ENCODE measurements at regions not wholly inside any gene's neighbourhood (a gene's known extent, or its start where the extent isn't known, plus 50 kb on each side); places are given as distances from the start of the nearest gene placed in this dataset.
"Not testable (repeated sequence)": the region's sequence is repeated elsewhere in the genome, so short reads cannot be mapped to it uniquely, and the experiment has no call there.

DNA sequence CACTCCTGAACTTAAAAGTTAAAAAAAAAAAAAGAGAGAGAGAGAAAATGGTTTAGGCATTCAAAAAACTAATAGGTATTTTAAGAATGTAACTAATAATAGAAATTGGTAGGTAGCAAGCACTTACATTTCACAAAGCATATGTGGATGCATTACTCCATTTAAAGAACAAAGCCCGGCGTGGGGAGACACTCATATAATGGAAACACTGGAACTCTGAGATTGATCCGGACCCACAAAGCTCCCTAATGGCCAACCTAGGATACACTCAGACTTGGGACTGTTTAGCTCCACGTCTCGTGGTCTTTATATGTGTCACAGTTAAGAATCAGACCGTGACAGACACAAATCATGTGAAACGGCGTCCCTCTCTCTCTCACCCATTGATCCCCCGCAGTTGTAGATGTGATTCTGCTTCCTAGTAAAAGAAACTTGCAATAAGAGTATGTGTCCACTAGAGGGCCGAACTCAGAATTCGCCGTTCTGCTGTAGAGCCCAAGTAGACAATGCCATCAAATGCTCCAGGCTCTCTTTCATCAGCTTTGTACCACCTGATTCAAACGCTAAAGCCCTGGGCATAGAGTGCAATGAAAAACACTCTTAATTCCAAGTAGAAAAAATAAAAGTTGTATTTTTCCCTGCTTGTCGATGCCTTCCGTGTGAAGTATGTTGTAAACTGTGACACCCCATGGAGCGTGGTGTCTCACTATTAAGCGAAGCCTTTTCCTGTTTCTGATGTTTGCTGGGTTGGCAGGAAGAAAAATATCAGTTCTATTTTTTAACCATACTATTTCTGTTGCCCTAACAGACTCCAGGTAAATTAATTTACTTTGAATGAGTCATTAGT lies 429.0 kb upstream of the MTPN start:
- Histone ChIP-seq H3K9me3 (replicated peaks in 1 of 11) (no peaks in the 10 kb centered on the region), H3K9ac (no peak overlapping the region), H3K4me1 (no peaks in the 10 kb centered on the region; a peak in 1 of 20 replicates), H4K20me1 (no peaks in the 10 kb centered on the region), H3K4me2 (peak overlapping the region in 3 of 11 experiments; percentile 4 to 34 (median 23); a peak in 2 of 22 replicates), H3K36me3 (no peaks in the 10 kb centered on the region), H3K27me3 (no peaks in the 10 kb centered on the region), H3K4me3 (no peak overlapping the region), H3K27ac (no peak overlapping the region)
- TF ChIP-seq Cebpa-rat (IDR thresholded peaks at IDR 0.05) = no peak

DNA sequence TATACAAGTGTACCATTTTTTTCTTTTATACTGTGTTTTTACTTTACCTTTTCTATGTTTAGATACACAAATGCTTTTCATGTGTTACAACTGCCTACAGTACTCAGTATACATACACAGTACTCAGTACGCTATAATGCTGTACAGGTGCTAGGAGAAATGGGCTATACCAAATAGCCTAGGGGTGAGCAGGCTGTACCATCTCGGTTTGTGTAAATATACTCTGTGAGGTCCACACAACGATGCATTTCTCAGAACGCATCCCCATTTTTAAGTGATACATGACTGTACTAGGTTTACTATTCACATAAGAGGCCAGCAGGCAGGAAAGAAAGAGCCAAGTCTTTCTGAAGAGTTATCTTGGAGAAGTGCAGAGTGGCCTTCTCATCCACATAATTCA lies 426.4 kb upstream of the MTPN start:
- Histone ChIP-seq H3K36me3 (no peaks in the 10 kb centered on the region), H3K27me3 (no peaks in the 10 kb centered on the region), H3K4me2 (no peak overlapping the region), H3K4me3 (no peak overlapping the region), H3K9me3 (replicated peaks in 1 of 11) (no peaks in the 10 kb centered on the region), H3K9ac (no peak overlapping the region), H3K4me1 (no peaks in the 10 kb centered on the region; a peak in 1 of 20 replicates), H4K20me1 (no peaks in the 10 kb centered on the region), H3K27ac (no peak overlapping the region)
- no peak for TF ChIP-seq Cebpa-rat (IDR thresholded peaks at IDR 0.05)

DNA sequence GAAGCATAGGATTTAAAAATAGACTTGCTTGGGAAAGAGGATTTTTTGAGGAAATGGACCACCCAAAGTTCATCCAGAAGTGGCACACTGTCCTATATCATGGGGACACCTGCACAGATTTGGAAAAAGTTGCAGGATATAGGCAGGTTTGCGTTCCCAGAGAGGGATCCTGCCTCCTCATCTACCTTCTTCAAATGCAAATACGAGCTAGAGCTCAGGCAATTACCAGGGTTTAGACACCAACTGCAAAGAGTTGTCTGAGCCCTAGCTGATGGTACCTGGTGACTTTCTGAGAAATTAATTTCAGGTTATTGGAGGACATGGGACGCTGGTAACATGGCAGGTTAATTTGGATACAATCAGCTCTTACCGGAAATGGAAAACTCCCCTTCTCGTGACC lies 423.7 kb upstream of the MTPN start:
- no peaks in the 10 kb centered on the region for H3K9me3 ChIP-seq (replicated peaks in 1 of 11)
- H3K36me3 ChIP-seq = no peaks in the 10 kb centered on the region
- TF ChIP-seq Cebpa-rat (IDR thresholded peaks at IDR 0.05) = no peak
- H3K9ac ChIP-seq = no peak overlapping the region
- no peaks in the 10 kb centered on the region for H3K27me3 ChIP-seq
- no peak overlapping the region for H3K27ac ChIP-seq
- H3K4me3 ChIP-seq = no peak overlapping the region
- no peaks in the 10 kb centered on the region for H4K20me1 ChIP-seq
- H3K4me1 ChIP-seq = no peaks in the 10 kb centered on the region; a peak in 1 of 20 replicates
- no peak overlapping the region for H3K4me2 ChIP-seq

DNA sequence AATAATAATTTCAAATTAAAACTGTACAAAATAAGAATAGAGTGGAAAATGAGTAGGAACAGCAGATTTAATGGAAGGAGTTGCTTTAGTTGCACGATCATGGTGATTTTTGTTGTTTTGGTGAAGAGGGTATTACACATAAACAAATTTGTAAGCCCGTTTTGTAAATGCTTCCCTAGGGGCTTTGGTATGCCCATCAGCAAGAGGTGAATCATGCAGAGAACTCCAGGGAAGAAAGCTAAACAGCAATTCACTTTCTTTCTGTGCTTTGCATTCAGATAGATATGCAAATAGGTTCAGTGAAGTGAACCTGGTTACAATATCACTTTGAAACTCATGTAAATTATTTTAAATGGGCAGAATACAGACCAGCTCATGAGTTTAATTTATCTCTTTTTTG lies 422.2 kb upstream of the MTPN start:
- no peaks in the 10 kb centered on the region for H3K9me3 ChIP-seq (replicated peaks in 1 of 11)
- no peaks in the 10 kb centered on the region for H3K27me3 ChIP-seq
- no peak for TF ChIP-seq Cebpa-rat (IDR thresholded peaks at IDR 0.05)
- no peaks in the 10 kb centered on the region for H4K20me1 ChIP-seq
- H3K36me3 ChIP-seq = no peaks in the 10 kb centered on the region
- no peak overlapping the region for H3K4me3 ChIP-seq
- no peak overlapping the region for H3K4me2 ChIP-seq
- H3K9ac ChIP-seq = no peak overlapping the region
- no peak overlapping the region for H3K27ac ChIP-seq
- H3K4me1 ChIP-seq = no peaks in the 10 kb centered on the region

DNA sequence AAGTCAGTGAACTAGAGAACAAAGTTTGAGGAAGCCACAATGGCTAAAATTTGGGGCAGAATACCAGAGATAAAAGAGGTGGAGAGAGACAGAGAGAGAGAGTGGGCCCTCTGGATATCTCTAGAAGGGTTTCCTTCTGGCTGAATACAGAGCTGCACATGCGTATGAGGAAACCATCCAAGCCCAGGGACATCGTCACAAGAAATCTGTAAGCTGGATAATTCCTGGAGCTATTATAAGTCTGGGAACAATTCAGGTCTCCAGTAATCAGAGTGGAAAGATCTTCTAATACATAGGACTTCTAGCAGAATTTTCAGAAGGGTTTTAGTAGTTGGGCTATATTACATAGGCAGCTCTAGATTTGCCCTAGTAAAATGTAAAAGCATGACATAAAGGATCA lies 415.7 kb upstream of the MTPN start:
- TF ChIP-seq Cebpa-rat (IDR thresholded peaks at IDR 0.05) = no peak
- H3K4me2 ChIP-seq = no peak overlapping the region
- H4K20me1 ChIP-seq = no peaks in the 10 kb centered on the region
- no peak overlapping the region for H3K27ac ChIP-seq
- H3K9ac ChIP-seq = no peak overlapping the region
- no peak overlapping the region for H3K4me3 ChIP-seq
- H3K27me3 ChIP-seq = no peaks in the 10 kb centered on the region
- no peaks in the 10 kb centered on the region for H3K36me3 ChIP-seq
- H3K9me3 ChIP-seq (replicated peaks in 1 of 11) = no peaks in the 10 kb centered on the region
- no peaks in the 10 kb centered on the region for H3K4me1 ChIP-seq

DNA sequence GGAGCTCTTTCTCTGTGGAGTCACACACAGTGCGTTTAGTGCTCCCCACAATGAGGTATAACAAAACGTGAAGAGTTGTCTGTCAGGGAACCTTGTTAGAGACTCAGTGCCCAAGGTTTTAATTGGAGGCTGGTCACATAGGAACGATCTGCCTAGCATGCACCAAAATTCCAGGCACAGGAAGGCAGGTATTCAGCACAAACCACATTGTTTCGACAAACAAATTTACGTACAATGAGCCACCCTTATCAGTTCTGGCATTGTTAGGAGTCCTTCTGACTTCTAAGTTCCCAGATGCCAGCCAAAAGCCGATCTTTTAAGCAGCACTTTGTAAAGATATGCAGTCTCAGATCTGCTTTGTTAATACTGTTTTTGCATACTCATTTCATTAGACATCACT lies 414.2 kb upstream of the MTPN start:
- Histone ChIP-seq H3K36me3 (no peaks in the 10 kb centered on the region), H3K27me3 (no peaks in the 10 kb centered on the region), H3K4me3 (no peak overlapping the region), H3K4me1 (no peaks in the 10 kb centered on the region), H4K20me1 (no peaks in the 10 kb centered on the region), H3K27ac (no peak overlapping the region), H3K9me3 (replicated peaks in 1 of 11) (no peaks in the 10 kb centered on the region), H3K9ac (no peak overlapping the region), H3K4me2 (no peak overlapping the region)
- TF ChIP-seq Cebpa-rat (IDR thresholded peaks at IDR 0.05) = no peak

DNA sequence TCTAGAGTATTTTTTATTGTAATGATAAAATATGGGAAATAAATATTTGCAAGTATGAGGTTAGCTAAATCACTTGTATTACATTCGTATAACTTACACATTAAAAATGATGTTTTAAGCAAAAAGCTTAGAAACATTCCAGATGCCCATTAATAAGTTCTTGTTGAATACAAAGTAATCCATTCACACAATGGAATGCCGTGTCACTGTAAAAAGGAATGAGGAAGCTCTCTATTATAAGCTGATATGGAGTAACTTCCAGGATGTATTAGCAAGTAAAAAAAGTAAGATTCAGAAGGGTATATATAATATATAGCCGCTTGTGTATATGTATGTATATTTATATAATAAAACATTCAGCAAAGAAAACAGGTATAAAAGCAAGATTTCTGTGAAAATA lies 412.8 kb upstream of the MTPN start:
- Histone ChIP-seq H3K4me3 (no peak overlapping the region), H3K9me3 (replicated peaks in 1 of 11) (no peaks in the 10 kb centered on the region), H3K4me2 (no peak overlapping the region), H3K36me3 (no peaks in the 10 kb centered on the region), H3K27me3 (no peaks in the 10 kb centered on the region), H4K20me1 (no peaks in the 10 kb centered on the region), H3K4me1 (no peaks in the 10 kb centered on the region), H3K9ac (no peak overlapping the region), H3K27ac (no peak overlapping the region)
- no peak for TF ChIP-seq Cebpa-rat (IDR thresholded peaks at IDR 0.05)

DNA sequence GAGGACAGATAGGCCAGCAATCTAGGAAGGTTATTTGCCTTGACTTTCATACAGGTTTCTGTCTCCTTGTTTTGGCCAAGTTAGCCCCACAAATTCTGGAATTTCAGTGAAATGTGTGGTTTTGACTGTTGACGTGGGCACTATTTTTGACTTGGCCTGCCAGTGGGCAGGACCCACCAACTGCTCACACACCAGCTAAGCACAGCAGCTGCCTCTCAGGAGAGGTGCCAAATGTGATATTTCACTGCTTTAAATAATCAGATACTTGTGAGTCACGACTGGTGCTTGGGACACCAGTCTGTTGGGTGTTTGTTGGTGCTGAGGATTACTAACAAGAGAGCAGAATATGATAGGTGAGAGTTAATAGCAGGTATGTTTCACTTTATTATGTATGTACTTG lies 409.7 kb upstream of the MTPN start:
- no peaks in the 10 kb centered on the region for H4K20me1 ChIP-seq
- H3K27ac ChIP-seq = no peak overlapping the region
- H3K27me3 ChIP-seq = no peaks in the 10 kb centered on the region
- H3K36me3 ChIP-seq = no peaks in the 10 kb centered on the region
- no peak overlapping the region for H3K4me3 ChIP-seq
- no peak overlapping the region for H3K9ac ChIP-seq
- no peak for TF ChIP-seq Cebpa-rat (IDR thresholded peaks at IDR 0.05)
- no peak overlapping the region for H3K4me2 ChIP-seq
- no peaks in the 10 kb centered on the region for H3K9me3 ChIP-seq (replicated peaks in 1 of 11)
- H3K4me1 ChIP-seq = no peaks in the 10 kb centered on the region

DNA sequence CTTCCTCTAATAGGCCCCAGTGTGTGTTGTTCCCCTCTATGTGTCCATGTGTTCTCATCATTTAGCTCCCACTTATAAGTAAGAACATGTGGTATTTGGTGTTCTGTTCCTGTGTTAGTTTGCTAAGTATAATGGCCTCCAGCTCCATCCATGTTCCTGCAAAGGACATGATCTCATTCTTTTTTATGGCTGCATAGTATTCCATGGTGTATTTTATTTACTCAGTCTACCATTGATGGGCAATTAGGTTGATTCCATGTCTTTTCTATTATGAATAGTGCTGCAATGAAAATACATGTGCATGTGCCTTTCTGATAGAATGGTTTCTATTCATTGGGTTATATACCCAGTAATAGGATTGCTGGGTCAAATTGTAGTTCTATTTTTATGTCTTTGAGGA lies 394.2 kb upstream of the MTPN start:
- H3K9ac ChIP-seq; H3K36me3 ChIP-seq; H3K4me2 ChIP-seq; H3K27me3 ChIP-seq; H3K9me3 ChIP-seq (replicated peaks in 1 of 11); H3K27ac ChIP-seq; H3K4me3 ChIP-seq; H3K4me1 ChIP-seq; H4K20me1 ChIP-seq: not testable (repeated sequence)

DNA sequence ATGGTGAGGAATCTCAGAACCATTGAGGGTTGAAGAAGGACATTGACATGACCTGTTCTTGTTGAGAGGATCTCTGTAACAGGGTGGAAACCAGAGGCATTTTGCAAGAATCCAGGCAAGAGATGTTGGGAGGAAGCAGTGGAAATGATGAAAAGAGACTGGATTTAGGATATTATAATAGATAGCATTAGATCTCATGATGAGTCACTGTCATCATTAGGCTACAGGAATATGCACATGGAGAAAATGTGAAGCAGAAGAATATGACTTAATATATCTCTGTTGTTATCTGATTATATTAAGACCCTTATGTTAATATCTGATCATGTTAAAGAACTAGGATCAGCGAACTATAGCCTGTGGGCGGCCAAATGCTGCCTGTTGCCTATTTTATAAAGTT lies 393.0 kb upstream of the MTPN start:
- Histone ChIP-seq H3K4me2 (no peak overlapping the region), H3K4me1 (peaks cover 0 to 7% (median 0%) of the 10 kb centered on the region in 10 experiments; a peak in 2 of 20 replicates), H3K9ac (no peak overlapping the region), H3K27ac (no peak overlapping the region), H3K36me3 (no peaks in the 10 kb centered on the region), H4K20me1 (no peaks in the 10 kb centered on the region), H3K4me3 (no peak overlapping the region), H3K27me3 (no peaks in the 10 kb centered on the region), H3K9me3 (replicated peaks in 1 of 11) (no peaks in the 10 kb centered on the region; a peak in 1 of 22 replicates)
- no peak for TF ChIP-seq Cebpa-rat (IDR thresholded peaks at IDR 0.05)
